ENCODE measurements at regions not wholly inside any gene's neighbourhood (a gene's known extent, or its start where the extent isn't known, plus 50 kb on each side); places are given as distances from the start of the nearest gene placed in this dataset.
A peak's percentile ranks its signal among the peaks of the same experiment; 100 is the strongest.

DNA sequence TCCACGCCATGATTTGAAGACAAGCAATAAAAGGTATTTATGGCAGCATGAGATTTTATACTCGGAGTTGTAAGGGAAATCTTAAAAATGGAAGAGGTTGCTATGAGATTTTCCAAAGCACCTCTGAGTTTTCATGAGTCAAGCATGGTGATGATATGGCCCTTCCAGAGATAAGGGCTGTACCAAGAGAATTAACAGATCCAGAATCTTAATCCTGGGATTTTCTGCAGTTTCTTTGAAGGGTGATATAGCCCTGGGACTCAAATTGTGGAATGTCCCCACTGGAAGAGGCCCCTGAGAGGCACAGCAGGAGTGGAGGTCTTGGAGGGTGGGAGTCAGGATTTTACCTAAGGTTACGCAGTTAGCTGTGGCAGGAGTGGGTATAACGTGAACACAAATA, 243.3 kb downstream of the ZNF621 start:
- TF ChIP-seq, protein P1, sequence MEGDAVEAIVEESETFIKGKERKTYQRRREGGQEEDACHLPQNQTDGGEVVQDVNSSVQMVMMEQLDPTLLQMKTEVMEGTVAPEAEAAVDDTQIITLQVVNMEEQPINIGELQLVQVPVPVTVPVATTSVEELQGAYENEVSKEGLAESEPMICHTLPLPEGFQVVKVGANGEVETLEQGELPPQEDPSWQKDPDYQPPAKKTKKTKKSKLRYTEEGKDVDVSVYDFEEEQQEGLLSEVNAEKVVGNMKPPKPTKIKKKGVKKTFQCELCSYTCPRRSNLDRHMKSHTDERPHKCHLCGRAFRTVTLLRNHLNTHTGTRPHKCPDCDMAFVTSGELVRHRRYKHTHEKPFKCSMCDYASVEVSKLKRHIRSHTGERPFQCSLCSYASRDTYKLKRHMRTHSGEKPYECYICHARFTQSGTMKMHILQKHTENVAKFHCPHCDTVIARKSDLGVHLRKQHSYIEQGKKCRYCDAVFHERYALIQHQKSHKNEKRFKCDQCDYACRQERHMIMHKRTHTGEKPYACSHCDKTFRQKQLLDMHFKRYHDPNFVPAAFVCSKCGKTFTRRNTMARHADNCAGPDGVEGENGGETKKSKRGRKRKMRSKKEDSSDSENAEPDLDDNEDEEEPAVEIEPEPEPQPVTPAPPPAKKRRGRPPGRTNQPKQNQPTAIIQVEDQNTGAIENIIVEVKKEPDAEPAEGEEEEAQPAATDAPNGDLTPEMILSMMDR (conservative IDR thresholded peaks at IDR 0.05; ENCODE audit: low read length), result no peak
- DNase-seq (ENCODE audit: low read depth), result no peak
- H3K4me3 ChIP-seq (ENCODE audit: low read length), result no peak overlapping the region

DNA sequence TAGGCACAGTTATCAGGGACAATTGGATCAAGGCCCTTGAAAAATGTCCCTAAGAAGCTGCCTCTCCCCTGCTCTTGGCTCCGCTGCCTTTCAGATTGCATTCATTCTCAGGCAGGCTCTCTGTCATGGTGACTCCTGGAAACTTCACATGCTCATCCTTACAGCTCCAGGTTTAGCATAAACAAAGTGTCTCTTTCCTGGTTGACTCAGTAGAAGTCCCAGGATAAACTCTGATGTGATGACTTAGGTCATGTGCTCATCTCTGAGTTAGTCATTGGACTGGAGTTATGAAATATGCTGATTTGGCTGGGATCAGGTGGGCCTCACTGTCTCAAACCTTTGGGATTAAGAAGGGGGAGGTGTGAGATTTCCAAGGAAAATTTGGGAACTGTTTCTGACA, 243.8 kb downstream of the ZNF621 start:
- H3K4me3 ChIP-seq (ENCODE audit: low read length), result no peak overlapping the region
- DNase-seq (ENCODE audit: low read depth), result no peak
- TF ChIP-seq, protein P1 (conservative IDR thresholded peaks at IDR 0.05; ENCODE audit: low read length), result no peak

DNA sequence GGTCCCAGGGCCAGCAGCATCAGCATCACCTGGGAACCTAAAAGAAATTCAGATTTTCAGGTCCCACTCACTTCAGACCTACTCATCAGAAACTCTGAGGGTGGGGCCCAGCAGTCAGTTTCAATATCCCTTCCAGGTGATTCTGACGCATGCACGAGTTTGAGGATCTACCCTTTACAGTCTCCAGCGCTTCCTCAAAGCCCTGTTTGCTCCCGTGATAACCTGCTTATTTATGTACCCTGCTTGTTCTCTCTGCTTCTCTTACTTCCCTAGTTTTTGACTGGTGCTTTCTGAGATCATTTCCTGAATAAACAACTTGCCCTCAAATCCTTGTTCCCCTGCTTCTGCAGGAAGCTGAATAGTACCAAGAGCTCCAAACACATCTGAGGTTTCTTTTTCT, 245.3 kb downstream of the ZNF621 start:
- H3K4me3 ChIP-seq (ENCODE audit: low read length), result no peak overlapping the region
- no peak for DNase-seq (ENCODE audit: low read depth)
- TF ChIP-seq, protein P1 (conservative IDR thresholded peaks at IDR 0.05; ENCODE audit: low read length), result no peak

DNA sequence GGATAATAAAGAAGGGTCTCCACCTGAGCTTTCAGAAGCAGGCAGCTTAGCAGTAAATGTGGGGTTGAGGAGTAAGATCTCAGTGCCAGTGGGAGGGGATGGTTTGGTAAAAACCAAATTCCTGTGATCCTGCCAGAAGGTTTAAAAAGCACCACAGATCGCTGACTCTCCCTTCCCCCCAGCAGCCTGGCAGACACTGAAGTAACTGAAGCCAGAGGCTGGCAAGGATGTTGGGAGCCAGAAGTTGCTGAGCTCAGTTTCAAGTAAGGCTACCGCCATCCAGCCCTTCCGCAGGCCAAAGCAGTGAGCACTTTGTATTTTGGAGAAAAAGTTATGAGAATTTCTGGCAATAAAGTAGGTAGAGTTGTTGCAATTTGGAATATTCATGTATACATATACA, 246.4 kb downstream of the ZNF621 start:
- TF ChIP-seq, protein P1 (conservative IDR thresholded peaks at IDR 0.05; ENCODE audit: low read length), result no peak
- no peak overlapping the region for H3K4me3 ChIP-seq (ENCODE audit: low read length)
- DNase-seq (ENCODE audit: low read depth), result no peak

DNA sequence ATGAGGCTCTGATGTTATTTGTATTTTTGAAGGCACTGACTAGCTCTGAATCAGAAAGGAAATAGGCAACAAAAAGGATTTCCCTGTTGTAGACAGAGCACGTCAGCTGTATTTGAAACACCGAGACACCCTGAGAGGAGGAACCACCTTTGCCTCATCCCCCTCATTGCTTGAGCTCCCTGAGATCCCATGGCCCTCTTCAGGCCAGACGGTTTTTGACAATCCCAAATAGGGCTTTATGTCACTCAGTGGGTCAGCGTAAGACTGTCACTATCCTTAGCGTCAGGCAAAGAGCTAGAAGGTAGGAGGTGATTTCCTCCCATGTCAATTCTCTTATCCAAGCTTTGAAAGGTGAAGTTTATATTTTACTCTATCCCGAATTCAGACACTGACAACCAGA, 254.3 kb downstream of the ZNF621 start:
- DNase-seq (ENCODE audit: low read depth), result no peak
- H3K4me3 ChIP-seq (ENCODE audit: low read length), result no peak overlapping the region
- TF ChIP-seq, protein P1 (conservative IDR thresholded peaks at IDR 0.05; ENCODE audit: low read length), result no peak

DNA sequence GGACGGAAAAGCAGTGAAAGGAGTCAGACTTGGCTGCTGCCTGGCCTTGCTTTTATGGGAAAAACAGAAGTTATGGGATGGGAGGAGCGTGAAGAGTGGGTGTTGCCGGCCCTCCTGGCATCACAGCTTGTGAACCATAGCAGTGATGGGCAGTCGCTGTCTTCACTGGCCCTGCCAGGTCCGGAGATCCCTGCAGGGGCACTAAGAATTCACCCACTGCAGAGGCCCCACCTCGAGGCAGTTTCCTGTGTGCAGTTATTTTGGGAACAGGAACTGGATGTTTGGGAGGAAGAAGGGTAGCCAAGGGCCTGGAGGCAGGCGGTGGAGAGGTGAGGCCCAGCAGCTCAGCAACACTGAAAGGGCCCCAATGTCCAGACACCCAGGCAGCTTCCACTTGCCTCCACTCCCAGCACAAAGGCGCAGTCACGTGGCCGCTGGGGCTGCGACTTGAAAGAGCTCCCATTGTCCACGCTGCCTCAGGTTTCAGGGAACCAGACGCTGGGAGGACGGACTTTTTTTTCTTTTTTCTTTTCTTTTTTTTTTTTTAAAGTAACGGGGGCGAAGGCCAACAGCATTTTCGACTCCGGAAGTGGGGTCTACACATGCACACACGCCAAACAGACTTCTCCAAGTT, 255.6 kb downstream of the ZNF621 start:
- TF ChIP-seq, protein P1 (conservative IDR thresholded peaks at IDR 0.05; ENCODE audit: low read length), result 0 out of 2 replicates have a peak, but pooled peaks have one; percentile 1
- H3K4me3 ChIP-seq (ENCODE audit: low read length), result peak overlapping the region; percentile 31; the same call in 1 of the 2 replicates
- peak; percentile 19 for DNase-seq (ENCODE audit: low read depth)

DNA sequence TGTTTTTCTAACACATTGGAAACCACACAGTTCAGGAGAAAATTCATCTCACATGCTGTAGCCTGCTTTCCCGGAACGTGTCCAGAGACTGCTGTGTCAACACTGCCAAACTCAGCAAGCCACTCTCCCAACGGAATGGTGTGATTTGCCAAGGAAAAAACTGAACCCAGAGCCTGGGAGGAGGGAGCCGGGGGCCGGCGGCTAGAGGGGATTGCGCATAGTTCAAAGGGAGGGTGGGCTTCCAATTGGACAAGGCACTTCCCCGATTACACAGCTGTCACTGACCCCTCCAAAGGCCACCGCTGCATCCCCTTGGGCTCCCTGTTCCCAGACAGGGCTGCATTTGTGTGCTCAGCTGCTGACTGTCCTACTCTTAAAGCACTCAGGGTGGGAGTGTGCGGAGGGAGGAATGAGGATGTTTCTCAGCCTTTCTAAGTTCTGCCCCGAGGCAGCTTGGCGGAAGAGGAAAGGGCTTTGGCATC, 256.2 kb downstream of the ZNF621 start:
- peak overlapping the region; percentile 31; the same call in 1 of the 2 replicates for H3K4me3 ChIP-seq (ENCODE audit: low read length)
- peak; percentile 48 for DNase-seq (ENCODE audit: low read depth)
- TF ChIP-seq, protein P1 (conservative IDR thresholded peaks at IDR 0.05; ENCODE audit: low read length), result no peak

Measured in AG10803 (cell line).